Left forelimb (tissue), 1 donor: ENCODE measurements at regions not wholly inside any gene's neighbourhood (a gene's known extent, or its start where the extent isn't known, plus 50 kb on each side); places are given as distances from the start of the nearest gene placed in this dataset.
"Not testable (repeated sequence)": the region's sequence is repeated elsewhere in the genome, so short reads cannot be mapped to it uniquely, and the experiment has no call there.

Experiments
- DNase-seq: peaks from one replicate; pipeline ENCODE4 v3.0.0-alpha.2; 2018; ENCODE audit warnings: low spot score

DNA sequence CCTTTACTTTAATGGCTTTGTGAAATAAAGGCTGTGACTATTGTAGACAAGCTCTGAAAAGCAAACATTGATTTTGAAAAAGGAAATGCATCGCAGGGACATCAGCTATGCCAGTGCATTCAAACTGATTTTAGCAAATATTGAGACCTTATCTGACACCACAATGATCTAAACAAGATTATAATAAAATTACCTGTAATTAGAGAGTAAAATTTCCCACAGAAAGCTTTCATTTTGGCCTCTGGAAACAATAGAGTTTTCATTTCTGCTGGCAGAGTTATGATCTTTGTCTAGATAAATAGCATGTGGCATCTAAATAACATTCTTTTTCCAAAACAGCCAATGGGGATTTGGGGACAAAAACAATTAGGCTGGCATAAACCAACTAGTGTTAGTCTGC, 650.4 kb upstream of the PRMT6 start:
- DNase-seq: no peak

DNA sequence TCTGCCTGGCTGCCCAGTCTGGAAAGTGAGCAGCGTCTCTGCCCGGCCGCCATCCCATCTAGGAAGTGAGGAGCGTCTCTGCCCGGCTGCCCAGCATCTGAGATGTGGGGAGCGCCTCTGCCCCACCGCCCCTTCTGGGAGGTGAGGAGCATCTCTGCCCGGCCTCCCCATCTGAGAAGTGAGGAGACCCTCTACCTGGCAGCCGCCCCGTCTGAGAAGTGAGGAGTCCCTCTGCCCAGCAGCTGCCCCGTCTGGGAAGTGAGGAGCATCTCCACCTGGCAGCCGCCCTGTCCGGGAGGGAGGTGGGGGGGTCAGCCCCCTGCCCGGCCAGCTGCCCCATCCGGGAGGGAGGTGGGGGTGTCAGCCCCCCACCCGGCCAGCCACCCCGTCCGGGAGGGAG, 644.2 kb upstream of the PRMT6 start:
- DNase-seq: not testable (repeated sequence)

- DNase-seq: no peak
Measured at GRCh38 chr1:106435269-106435668, 621.2 kb upstream of the PRMT6 start.

GRCh38 chr1:106439475-106439874, 617.0 kb upstream of the PRMT6 start:
- DNase-seq: no peak

DNA sequence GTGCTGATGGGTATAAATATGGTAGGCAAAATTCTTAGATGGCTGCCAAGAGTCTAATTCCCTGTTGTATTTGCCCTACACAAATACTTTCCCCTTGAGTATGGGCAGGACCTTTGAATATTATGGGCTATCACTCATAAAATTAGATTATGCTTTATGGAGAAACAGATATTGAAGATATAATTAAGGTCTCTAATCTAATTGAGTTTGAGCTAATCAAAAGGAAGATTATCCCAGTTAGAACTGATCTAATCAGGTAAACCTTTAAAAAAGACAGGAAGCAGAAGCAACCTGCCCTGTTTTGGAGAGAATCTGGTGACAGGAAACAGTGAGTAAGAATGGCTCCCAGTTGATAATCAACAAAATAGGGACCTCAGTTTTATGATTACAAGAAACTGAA, 609.0 kb upstream of the PRMT6 start:
- DNase-seq: no peak

DNA sequence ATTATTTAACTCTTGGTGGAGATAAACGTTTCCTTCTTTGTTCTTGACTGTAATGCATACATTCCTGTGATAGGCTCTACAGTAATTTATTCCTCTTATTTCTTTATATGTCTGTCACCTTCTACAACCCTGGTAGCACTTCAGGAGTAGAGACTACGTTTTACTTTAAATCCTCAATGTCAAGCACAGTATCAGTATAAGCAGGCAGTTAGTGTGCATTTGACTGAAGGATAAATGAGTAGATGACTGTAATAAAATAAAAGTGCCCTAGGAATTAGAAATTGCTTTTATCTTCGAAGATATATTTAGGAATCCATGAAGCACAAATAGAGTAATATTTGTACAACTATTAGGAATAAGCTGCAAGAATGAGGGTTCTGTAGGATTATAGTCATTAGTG, 599.6 kb upstream of the PRMT6 start:
- DNase-seq: no peak

DNA sequence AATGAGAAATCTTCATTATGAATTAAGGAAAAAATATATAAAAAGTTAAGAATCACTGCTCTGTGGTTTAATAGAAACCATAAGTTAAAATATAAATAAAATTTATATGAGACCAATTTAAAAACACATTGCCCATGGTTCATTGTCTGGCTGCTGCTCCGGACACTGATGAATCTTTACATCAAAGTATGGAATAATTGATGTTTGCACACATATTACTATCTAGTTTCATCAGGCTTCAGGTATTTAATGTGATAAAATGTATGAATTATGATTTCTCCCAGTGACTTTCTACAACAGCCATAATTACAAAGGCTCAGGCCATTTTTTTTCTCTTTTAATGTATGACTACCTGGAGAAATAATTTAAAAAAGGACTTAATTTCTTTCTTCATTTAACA, 599.1 kb upstream of the PRMT6 start:
- DNase-seq: no peak

DNA sequence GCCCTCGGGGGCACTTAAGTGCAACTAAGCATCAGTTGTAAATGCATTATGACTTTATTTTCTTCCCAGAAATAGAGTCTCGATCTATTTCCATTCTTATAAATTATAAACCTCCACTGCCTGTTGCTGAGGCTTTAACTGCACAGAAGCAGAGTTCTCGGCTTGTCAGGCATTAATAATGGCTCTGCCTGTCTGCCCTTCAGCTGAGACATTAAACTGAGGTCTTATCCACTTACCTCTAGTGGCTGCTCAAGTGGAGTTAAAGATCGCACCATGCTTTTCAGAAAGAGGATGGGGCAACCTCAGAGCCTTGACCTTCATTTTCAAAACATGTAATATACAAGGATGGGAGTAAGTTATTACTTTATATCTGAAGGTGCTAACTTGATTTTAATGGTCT, 597.6 kb upstream of the PRMT6 start:
- DNase-seq: no peak

GRCh38 chr1:106459418-106459817, 597.1 kb upstream of the PRMT6 start:
- no peak for DNase-seq

- DNase-seq: no peak
Measured at GRCh38 chr1:106465666-106466065, 590.8 kb upstream of the PRMT6 start.

DNA sequence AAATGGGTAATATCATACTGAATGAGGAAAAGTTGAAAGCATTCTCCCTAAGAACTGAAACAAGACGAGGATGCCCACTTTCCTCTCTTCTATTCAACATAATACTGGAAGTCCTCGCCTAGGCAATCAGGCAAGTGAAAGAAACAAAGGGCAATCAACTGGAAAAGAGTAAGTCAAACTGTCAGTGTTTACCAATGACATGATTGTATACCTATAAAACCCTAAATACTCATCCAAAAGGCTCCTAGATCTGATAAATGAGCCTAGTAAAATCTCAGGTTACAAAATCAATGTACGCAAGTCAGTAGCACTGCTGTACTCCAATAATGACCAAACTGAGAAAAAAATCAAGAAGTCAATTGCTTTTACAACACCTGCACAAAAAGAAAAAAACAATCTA, 575.8 kb upstream of the PRMT6 start:
- DNase-seq: no peak

- no peak for DNase-seq
Measured at GRCh38 chr1:106492880-106493279, 563.6 kb upstream of the PRMT6 start.

- DNase-seq: no peak
Measured at GRCh38 chr1:106494646-106495045, 561.8 kb upstream of the PRMT6 start.

- DNase-seq: no peak
Measured at GRCh38 chr1:106498238-106498637, 558.2 kb upstream of the PRMT6 start.

- no peak for DNase-seq
Measured at GRCh38 chr1:106502659-106503058, 553.8 kb upstream of the PRMT6 start.

- DNase-seq: no peak
Measured at GRCh38 chr1:106515375-106515774, 541.1 kb upstream of the PRMT6 start.

DNA sequence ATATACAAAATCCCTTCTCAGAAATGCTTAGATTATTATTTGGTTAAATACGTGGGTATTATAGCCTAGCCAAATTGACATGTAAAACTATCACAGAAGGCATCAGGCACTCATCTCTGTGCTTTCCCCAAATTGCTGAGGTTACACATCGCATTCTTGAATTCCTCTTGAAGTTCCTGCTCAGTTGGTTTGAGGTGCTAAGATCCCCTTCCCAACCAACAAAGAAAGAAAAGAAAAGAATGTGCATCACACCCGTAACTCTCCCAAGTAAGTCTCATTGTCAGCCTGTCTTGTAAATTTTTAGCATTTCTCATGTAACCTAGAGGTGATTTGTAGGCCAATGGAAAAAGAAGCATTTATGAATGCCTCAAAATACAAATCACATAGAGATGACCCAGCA, 539.2 kb upstream of the PRMT6 start:
- no peak for DNase-seq

DNA sequence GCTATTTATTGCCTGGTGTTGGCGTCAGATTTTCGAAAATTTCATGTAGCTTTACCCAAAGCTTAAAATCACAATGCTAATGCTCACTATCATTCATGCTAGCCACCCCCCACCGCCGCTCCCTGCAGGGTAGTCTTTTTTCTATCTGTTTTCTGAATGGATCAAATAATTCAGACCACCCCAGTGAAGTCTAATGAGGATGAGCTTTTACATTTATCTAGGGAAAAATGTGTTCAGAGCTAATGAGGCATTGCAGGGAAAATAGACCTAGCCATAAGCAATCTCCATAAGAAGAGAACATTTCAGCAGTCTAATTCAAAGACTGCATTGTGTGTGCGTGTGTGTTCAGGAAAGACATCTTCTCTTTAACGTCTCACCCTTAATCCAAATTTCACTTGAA, 533.0 kb upstream of the PRMT6 start:
- DNase-seq: no peak

DNA sequence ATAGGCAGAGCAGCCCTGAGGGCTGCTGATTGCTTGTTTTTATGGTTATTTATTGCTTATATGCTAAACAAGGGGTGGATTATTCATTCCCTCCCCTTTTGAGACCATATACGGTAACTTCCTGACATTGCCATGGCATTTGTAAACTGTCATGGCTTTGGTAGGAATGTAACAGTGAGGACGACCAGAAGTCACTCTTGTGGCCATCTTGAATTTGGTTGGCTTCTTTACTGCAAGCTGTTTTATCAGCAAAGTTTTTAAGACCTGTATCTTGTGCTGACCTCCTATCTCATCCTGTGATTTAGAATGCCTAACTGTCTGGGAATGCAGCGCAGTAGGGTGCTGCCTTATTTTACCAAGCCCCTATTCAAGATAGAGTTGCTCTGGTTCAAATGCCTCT, 531.8 kb upstream of the PRMT6 start:
- DNase-seq: no peak

GRCh38 chr1:106526650-106527049, 529.8 kb upstream of the PRMT6 start:
- DNase-seq: no peak

- DNase-seq: no peak
Measured at GRCh38 chr1:106534612-106535011, 521.9 kb upstream of the PRMT6 start.

DNA sequence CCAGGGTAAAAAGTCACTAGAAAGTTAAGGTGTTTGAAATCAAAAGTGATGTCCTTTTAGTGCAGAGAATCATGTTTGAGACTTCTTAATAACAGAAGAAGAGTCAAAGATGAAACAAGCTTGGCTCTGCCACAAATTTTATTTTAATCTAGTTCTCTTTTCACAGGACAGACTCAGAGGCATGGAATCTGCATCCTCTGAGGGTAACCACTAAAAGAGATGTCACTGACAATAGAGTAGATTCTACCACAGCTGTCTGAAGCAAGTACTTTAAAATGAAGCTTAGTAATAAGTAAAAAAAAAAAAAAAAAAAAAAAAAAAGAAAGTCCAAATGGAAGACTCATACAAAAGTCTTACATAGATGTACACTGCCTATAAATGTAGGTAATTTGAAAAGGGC, 519.7 kb upstream of the PRMT6 start:
- no peak for DNase-seq

- DNase-seq: no peak
Measured at GRCh38 chr1:106548726-106549125, 507.7 kb upstream of the PRMT6 start.

DNA sequence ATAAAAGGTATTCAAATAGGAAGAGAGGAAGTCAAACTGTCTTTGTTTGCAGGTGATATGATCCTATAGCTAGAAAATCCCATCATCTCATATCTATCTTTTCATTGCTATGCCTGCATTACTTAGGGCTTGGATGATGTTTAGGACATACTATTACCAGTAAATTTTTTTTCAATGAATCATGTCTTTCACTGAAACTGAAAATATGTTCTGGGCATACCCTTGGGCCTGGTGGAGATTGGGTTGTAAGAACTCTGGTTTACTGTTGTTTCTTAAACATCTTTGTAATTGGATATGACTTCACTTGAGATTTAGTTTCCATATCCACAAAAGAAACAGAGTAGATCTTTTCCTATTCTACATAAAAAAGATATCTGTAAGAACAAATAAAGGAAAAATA, 502.2 kb upstream of the PRMT6 start:
- DNase-seq: no peak

DNA sequence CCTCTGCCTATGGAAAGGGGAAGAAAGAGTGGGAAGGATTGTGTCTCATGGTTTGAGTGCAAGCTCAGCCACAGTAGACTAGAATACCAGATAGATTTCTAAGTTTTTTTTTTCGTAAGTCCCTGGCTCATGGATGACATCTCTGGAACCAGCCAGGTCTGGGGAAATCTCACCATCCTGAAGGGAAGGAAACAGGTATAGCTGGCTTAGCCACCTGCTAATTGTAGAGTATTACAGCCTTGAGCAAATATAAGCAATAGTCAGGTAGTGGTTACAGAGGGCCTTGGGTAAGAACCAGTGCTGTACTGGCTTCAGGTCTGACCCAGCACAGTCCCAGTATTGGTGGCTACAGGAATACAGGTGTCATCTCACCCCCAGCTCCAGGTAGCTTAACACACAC, 500.9 kb upstream of the PRMT6 start:
- no peak for DNase-seq
